AG09309 (cell line): ENCODE measurements at regions not wholly inside any gene's neighbourhood (a gene's known extent, or its start where the extent isn't known, plus 50 kb on each side); places are given as distances from the start of the nearest gene placed in this dataset.

ENCODE experiments used
- DNase-seq: peaks from one replicate; pipeline ENCODE4 v3.0.0-alpha.2; 2010; ENCODE audit warnings: low read depth
- H3K4me3 ChIP-seq: 2 replicates; pipeline ENCODE4 v1.5.1; 2011; ENCODE audit warnings: mild to moderate bottlenecking, low read depth, low read length, moderate library complexity; ENCODE audit not compliant: control insufficient read depth
- TF ChIP-seq, protein P1 (sequence below): IDR thresholded peaks from 2 replicates; pipeline ENCODE4 v1.5.1; 2011; ENCODE audit warnings: mild to moderate bottlenecking, low read depth, low read length, inconsistent platforms; ENCODE audit not compliant: insufficient read depth, control insufficient read depth; ENCODE audit errors: missing control alignments

- TF ChIP-seq, protein P1, sequence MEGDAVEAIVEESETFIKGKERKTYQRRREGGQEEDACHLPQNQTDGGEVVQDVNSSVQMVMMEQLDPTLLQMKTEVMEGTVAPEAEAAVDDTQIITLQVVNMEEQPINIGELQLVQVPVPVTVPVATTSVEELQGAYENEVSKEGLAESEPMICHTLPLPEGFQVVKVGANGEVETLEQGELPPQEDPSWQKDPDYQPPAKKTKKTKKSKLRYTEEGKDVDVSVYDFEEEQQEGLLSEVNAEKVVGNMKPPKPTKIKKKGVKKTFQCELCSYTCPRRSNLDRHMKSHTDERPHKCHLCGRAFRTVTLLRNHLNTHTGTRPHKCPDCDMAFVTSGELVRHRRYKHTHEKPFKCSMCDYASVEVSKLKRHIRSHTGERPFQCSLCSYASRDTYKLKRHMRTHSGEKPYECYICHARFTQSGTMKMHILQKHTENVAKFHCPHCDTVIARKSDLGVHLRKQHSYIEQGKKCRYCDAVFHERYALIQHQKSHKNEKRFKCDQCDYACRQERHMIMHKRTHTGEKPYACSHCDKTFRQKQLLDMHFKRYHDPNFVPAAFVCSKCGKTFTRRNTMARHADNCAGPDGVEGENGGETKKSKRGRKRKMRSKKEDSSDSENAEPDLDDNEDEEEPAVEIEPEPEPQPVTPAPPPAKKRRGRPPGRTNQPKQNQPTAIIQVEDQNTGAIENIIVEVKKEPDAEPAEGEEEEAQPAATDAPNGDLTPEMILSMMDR, result no peak
- no peak overlapping the region for H3K4me3 ChIP-seq
- no peak for DNase-seq
Observed at GRCh38 chr6:154605178-154605881, 94.8 kb upstream of the CNKSR3 start.

GRCh38 chr6:154605882-154606370 is 95.4 kb upstream of the CNKSR3 start:
- TF ChIP-seq, protein P1, result no peak
- no peak overlapping the region for H3K4me3 ChIP-seq
- no peak for DNase-seq

GRCh38 chr6:154606457-154606856 is 96.0 kb upstream of the CNKSR3 start:
- TF ChIP-seq, protein P1, result no peak
- DNase-seq, result no peak
- H3K4me3 ChIP-seq, result no peak overlapping the region

DNA sequence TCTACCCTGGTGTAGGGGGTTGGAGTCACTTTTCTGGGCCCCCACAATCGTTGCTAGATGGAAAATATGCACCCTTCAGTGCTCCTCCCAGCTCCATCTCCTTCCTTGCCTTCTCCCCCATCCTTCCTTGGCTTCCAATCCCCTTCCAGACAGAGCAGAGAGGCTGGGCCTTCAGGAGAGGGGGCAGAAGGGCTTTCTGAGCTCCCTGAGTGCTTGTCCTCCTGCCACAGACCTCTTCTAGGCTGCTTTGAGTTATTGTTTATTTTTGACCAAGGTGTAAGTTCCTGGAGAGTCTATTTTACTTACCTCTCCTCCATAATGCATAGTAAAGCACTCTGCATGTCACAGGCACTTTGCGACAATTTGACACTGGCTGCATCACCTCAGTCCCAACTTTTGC is 96.4 kb upstream of the CNKSR3 start:
- TF ChIP-seq, protein P1, result no peak
- no peak overlapping the region for H3K4me3 ChIP-seq
- no peak for DNase-seq

DNA sequence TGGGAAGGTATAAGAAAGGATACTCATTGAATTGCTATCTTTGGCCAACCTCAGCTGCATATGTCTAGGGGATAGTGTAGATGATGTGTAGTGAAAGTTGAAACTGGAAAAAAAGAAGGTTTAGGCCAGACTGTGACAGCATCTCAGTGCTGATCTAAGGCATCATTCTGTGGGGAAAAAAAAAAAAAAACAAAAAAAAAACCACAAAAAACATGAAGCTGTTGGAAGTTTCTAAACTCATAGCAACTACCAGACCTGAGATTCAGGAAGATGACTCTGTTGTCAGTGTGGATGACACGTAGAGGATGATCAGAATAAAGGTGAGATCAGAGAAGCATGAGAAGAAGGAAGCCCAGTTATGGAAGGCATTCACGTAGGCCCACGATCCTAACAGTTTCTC is 100.8 kb upstream of the CNKSR3 start:
- TF ChIP-seq, protein P1, result no peak
- H3K4me3 ChIP-seq, result no peak overlapping the region
- no peak for DNase-seq

DNA sequence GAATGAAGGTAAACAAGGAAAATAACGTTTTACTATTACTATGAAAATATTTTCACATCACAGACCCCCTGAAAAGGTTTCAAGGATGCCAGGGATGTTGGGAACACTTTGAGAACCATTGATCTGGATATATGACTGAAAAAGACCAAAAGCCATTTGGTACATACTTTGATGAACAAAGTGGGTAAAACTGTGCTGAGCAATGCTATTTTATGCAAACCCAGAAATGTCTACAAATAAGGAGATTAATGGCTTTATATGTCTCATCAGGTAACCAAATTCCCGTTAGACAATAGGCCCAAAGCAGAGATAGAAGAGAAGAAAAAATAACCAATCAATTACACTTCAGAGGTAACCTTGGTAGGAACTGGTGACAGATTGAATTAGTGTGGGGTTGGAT is 101.4 kb upstream of the CNKSR3 start:
- TF ChIP-seq, protein P1, result no peak
- no peak overlapping the region for H3K4me3 ChIP-seq
- DNase-seq, result no peak

DNA sequence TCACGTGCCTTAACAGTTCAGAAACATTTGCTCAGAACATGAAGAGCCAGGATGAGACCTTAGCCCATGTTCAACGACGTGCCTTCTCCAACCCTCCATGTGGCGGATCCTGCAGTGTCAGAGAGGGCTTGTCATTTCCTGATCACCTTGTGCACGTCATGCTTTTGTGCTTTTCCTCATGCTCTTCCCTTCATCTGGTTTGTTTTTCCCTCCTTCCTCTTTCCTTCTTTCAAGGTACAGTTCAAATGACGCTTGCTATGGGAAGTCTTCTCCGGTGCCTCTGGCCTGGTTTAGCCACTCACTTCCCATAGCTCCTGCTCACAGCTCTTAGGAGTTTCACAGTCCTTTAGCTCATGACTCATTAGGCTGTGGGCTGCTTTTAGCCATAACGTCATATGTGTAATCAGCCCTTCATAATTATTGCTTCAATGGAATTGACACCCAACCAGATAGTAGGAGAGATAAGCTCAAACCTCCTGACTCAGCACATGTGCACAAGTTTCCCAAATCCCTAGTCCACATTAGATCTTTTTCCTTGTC is 102.7 kb upstream of the CNKSR3 start:
- DNase-seq, result peak; percentile 57
- no peak overlapping the region for H3K4me3 ChIP-seq
- TF ChIP-seq, protein P1, result no peak
